H1 (cell line): ENCODE measurements at regions not wholly inside any gene's neighbourhood (a gene's known extent, or its start where the extent isn't known, plus 50 kb on each side); places are given as distances from the start of the nearest gene placed in this dataset.

Source experiments
- BCL11A ChIP-seq, 2 experiments: IDR thresholded peaks; one replicate each; pipeline ENCODE4 v1.6.1; 2011; ENCODE audit warnings: low read depth in 2 of 2, low read length in 2 of 2, mild to moderate bottlenecking in 2 of 2
- SIX5 ChIP-seq: IDR thresholded peaks from 2 replicates; pipeline ENCODE4 v1.6.1; 2011; ENCODE audit warnings: mild to moderate bottlenecking, low read depth, low read length
- SP4 ChIP-seq: IDR thresholded peaks from 2 replicates; pipeline ENCODE4 v1.6.1; 2012; ENCODE audit warnings: low read length, inconsistent platforms
- TF ChIP-seq, protein P1 (sequence below): fragments of 300-600 bp; sonication (generic); IDR thresholded peaks from 2 replicates; pipeline ENCODE4 v1.7.1; 2012; ENCODE audit warnings: low read length, moderate library complexity, mild to moderate bottlenecking, inconsistent platforms; ENCODE audit not compliant: insufficient replicate concordance

DNA sequence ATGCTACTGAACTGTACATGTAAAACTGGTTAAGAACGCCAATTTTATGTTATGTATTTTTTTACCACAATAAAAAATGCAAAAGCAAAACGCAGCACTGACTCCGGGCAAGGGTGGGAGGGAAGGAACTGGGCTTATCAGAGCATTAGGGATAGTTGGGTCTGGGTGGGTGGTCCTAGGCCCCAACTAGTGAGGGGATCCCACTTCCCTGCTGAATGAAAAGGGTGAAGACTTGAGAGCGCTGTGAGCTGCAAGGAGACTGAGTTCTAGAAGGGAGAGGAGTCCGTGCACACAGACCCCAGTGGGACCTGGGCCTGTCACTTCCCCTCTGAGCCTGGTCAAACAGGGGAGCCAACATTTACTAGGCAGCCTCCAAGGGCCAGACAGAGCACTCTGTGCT is 98.6 kb downstream of the TPRA1 start (continued):
- TF ChIP-seq, protein P1, sequence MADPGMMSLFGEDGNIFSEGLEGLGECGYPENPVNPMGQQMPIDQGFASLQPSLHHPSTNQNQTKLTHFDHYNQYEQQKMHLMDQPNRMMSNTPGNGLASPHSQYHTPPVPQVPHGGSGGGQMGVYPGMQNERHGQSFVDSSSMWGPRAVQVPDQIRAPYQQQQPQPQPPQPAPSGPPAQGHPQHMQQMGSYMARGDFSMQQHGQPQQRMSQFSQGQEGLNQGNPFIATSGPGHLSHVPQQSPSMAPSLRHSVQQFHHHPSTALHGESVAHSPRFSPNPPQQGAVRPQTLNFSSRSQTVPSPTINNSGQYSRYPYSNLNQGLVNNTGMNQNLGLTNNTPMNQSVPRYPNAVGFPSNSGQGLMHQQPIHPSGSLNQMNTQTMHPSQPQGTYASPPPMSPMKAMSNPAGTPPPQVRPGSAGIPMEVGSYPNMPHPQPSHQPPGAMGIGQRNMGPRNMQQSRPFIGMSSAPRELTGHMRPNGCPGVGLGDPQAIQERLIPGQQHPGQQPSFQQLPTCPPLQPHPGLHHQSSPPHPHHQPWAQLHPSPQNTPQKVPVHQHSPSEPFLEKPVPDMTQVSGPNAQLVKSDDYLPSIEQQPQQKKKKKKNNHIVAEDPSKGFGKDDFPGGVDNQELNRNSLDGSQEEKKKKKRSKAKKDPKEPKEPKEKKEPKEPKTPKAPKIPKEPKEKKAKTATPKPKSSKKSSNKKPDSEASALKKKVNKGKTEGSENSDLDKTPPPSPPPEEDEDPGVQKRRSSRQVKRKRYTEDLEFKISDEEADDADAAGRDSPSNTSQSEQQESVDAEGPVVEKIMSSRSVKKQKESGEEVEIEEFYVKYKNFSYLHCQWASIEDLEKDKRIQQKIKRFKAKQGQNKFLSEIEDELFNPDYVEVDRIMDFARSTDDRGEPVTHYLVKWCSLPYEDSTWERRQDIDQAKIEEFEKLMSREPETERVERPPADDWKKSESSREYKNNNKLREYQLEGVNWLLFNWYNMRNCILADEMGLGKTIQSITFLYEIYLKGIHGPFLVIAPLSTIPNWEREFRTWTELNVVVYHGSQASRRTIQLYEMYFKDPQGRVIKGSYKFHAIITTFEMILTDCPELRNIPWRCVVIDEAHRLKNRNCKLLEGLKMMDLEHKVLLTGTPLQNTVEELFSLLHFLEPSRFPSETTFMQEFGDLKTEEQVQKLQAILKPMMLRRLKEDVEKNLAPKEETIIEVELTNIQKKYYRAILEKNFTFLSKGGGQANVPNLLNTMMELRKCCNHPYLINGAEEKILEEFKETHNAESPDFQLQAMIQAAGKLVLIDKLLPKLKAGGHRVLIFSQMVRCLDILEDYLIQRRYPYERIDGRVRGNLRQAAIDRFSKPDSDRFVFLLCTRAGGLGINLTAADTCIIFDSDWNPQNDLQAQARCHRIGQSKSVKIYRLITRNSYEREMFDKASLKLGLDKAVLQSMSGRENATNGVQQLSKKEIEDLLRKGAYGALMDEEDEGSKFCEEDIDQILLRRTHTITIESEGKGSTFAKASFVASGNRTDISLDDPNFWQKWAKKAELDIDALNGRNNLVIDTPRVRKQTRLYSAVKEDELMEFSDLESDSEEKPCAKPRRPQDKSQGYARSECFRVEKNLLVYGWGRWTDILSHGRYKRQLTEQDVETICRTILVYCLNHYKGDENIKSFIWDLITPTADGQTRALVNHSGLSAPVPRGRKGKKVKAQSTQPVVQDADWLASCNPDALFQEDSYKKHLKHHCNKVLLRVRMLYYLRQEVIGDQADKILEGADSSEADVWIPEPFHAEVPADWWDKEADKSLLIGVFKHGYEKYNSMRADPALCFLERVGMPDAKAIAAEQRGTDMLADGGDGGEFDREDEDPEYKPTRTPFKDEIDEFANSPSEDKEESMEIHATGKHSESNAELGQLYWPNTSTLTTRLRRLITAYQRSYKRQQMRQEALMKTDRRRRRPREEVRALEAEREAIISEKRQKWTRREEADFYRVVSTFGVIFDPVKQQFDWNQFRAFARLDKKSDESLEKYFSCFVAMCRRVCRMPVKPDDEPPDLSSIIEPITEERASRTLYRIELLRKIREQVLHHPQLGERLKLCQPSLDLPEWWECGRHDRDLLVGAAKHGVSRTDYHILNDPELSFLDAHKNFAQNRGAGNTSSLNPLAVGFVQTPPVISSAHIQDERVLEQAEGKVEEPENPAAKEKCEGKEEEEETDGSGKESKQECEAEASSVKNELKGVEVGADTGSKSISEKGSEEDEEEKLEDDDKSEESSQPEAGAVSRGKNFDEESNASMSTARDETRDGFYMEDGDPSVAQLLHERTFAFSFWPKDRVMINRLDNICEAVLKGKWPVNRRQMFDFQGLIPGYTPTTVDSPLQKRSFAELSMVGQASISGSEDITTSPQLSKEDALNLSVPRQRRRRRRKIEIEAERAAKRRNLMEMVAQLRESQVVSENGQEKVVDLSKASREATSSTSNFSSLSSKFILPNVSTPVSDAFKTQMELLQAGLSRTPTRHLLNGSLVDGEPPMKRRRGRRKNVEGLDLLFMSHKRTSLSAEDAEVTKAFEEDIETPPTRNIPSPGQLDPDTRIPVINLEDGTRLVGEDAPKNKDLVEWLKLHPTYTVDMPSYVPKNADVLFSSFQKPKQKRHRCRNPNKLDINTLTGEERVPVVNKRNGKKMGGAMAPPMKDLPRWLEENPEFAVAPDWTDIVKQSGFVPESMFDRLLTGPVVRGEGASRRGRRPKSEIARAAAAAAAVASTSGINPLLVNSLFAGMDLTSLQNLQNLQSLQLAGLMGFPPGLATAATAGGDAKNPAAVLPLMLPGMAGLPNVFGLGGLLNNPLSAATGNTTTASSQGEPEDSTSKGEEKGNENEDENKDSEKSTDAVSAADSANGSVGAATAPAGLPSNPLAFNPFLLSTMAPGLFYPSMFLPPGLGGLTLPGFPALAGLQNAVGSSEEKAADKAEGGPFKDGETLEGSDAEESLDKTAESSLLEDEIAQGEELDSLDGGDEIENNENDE: no peak
- no peak for TF ChIP-seq SIX5
- TF ChIP-seq BCL11A (IDR thresholded peaks at IDR 0.05; ENCODE audit: low read depth in 2 of 2, low read length in 2 of 2): no peak
- no peak for TF ChIP-seq SP4
